M059J (cell line): ENCODE measurements at regions not wholly inside any gene's neighbourhood (a gene's known extent, or its start where the extent isn't known, plus 50 kb on each side); places are given as distances from the start of the nearest gene placed in this dataset.

ENCODE experiments used
- DNase-seq: peaks from one replicate; pipeline ENCODE4 v3.0.0-alpha.2; 2012; ENCODE audit warnings: low read depth

DNA sequence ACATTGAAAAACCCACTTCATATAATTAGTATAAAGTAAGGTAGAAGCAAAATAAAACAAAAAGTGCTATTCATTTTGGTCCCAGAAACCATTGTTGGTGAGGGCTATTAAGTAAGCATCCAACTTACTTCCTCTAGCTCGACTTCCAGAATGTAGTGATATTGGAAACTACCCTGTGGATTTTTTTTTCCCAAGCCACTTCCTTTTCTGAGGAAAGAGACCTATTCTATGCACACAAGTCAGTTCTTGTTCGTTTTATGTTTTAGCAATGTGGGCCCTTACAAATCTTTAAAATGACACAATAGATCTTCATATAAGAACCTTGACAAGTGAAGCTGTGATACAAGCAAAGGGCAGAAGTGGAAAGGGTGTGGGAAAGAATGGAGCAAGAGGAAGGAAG lies 402.0 kb upstream of the TBL1XR1 start:
- no peak for DNase-seq

DNA sequence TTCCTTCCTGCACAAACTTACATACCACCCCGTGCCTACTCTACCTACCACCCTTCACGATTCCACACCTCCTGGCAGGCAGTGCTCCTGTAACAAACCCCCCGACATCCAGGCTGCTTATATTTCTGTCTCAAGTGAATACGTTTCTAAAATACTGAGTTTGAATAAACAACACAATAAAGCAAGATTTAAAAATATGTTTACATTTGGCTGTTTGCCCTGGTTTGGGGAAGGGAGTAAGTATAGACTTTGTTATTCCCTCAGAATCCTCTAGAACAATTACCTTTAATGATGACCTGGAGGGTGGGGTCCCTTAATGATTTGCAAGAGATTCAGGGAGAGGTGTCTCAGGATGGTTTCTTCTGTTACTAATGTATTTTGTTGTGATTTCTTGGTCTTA lies 402.6 kb upstream of the TBL1XR1 start:
- no peak for DNase-seq

DNA sequence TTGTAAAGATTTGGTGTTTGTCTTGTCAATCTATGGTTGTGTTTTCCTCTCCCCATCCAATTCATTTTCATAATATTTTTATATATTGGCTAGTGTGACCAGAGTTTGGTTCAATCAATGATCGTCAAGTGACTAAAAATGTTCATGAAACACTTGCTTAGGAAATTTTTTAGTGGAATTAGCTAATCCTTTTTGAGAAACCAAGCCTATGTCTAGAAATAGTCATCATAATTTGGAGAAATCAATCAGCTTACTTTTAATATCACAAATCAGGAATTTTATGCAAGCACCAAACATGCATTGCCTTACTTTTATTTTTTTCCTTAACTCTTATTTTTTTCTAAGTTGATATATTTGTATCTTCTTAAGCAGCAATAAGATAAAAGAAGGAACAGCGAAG lies 403.1 kb upstream of the TBL1XR1 start:
- DNase-seq, result no peak

DNA sequence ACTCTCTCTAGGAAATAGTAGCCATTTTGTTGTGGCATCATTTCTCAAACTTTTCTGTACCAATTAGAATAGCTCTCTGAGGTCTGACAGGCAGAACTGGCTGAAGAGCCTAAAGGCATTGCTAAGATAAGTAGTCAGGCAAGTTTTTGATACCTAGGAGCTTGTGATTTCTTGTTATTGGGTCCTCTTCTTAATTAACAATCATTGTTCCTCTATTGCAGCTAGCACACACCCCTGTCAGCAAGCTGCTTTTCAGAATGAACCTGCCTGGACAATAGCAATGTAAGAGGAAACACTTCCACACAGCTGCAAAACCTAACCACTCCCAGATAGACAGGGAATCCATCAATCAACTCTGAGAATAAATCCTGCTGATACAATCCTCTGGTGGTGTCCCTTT lies 403.9 kb upstream of the TBL1XR1 start:
- no peak for DNase-seq

DNA sequence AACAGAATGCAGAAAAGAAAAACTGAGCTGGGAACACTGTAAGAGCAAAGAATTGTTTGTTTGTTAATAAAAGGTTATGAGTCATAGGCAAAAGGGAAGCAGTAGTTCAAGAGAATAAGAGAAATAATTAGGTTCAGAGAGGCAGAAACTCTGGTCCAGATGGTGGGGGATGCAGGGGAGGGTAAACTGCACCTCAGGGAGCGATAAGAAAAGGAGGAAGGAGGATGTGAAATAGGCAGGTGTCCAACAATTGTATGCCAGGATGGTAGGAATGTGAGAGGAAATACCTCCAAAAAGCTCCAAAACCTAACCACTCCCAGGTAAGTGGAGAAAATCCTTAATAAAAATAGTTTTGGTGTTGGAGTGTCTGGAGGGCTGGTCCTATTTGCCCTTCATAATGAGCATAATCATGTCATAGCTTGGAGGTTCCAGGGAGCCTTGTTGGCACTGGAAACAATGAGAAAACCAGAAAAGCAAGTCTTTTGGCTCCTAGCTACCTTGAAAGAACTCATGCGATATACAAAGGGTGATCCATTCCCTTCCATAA lies 405.4 kb upstream of the TBL1XR1 start:
- peak; percentile 68 for DNase-seq

DNA sequence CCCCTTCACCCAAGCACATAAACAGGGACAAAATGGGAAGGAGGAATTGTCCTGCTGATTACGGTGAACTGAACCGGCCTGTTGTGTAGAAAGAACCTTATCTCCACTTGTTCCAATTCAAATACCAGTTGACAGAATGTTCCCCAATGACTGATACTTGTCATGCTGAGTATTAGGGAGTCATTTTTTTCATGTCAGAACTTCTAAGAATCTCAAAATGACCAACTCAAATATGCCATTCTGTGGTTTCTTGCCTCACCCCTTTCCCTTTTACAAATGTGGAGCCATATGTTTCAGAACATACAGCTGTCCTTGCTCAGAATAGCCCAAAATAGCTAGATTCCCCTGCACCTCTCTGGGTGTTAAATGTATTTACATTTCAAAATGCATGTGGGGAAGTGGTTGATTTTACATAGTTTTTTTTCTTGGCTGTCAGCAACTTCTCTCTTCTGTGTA lies 405.9 kb upstream of the TBL1XR1 start:
- no peak for DNase-seq

DNA sequence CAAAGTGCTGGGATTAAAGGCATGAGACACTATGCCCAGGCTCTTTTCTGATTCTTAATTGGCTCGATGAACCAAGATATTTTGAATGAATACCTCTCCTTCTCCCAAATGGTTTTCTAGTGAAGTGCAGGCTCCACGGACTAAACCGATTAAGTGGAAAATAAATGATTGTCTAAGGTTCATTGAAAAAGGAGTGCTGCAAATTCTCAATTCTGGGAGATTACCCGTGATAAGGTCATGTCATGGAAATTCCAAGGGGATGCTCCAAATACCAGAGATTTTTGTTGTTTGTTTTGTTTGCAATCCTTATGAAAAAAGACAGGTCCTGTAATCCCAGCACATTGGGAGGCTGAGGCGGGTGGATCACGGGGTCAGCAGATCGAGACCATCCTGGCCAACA lies 406.9 kb upstream of the TBL1XR1 start:
- DNase-seq, result no peak

DNA sequence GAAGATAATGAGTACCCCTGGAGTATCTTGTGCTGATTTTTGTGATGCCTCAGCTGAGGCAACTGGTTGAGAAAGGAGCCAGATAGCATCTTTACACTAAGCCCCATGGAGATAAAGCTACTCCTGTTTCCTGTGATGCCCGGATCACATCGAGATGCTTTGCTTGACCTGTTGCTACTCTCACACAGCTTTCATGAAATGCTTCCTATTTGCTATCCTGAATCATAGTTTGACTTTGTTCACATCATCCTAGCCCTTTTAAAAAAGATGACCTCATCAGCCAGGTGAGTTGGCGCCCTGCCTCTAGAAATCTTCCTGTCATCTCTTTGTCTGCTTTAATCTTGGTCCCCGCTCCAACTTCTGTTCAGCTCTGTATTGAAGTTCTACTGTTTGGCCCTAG lies 409.6 kb upstream of the TBL1XR1 start:
- DNase-seq, result no peak

DNA sequence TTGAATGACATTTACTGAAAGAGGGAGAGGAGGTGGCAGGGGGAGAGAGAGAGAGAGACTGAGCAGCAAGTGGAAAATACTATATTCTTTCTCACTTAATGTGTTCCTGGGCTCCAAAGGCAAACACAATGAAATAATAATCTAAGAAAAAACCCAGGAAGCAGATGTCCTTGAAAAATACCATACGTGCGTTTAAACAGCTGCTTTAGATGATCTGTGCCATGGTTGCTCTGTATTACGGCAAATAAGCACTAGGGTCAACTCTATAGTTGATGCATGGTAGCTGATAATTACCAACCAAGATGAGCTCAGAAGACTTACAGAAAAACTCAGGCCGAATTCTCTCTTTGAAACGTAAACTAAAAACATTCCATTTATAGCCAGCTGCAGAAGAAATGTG lies 410.3 kb upstream of the TBL1XR1 start:
- no peak for DNase-seq

DNA sequence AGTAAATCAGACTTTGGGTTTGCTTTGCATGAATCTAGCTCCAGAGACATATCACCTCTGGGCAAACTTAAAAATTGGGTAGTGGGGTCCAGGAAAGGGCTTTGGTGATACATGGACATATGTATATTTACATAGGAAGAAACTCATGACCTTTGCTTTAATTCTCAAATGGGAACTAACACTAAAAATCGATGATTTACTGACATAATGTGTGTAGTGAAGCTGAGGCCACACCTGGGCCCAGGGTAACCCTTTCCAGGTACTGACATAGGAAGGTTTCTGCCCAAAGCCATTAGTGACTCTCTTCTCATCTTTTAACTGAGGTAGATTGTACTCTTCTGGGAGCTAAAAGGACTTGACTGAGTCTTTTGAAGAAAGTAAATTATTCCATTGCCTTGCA lies 411.2 kb upstream of the TBL1XR1 start:
- no peak for DNase-seq

DNA sequence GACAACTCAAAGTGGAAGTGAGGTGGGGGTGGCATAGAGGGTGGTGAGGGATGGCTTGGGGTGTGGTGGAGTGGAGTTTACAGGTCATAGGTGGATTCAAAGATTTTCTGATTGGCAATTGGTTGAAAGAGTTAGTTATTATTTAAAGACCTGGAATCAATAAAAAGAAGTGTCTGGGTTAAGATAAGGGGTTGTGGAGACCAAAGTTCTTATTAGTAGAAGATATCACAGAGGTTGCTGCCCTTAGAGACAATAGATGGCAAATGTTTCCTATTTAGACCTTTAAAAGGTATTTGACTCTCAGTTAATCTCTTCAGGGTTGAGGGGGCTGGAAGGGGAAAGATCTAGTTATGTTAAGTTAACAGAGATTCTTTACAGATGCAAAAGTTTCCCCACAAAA lies 412.3 kb upstream of the TBL1XR1 start:
- no peak for DNase-seq

DNA sequence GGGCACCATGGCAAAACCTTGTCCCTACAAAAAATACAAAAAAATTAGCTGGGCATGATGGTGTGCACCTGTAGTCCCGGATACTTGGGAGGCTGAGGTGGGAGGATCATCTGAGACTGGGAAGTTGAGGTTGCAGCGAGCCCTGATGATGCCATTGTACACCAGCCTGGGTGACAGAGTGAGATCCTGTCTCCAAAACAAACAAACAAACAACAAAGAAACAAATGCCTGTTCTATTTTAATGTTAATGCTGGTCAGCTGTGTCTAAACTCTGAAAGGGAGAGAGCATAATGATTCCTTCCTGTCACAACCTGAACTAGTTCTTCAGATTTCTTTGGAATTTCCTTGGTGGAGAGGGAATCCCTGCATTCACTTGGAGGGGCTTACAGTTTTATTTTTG lies 413.0 kb upstream of the TBL1XR1 start:
- DNase-seq, result no peak

DNA sequence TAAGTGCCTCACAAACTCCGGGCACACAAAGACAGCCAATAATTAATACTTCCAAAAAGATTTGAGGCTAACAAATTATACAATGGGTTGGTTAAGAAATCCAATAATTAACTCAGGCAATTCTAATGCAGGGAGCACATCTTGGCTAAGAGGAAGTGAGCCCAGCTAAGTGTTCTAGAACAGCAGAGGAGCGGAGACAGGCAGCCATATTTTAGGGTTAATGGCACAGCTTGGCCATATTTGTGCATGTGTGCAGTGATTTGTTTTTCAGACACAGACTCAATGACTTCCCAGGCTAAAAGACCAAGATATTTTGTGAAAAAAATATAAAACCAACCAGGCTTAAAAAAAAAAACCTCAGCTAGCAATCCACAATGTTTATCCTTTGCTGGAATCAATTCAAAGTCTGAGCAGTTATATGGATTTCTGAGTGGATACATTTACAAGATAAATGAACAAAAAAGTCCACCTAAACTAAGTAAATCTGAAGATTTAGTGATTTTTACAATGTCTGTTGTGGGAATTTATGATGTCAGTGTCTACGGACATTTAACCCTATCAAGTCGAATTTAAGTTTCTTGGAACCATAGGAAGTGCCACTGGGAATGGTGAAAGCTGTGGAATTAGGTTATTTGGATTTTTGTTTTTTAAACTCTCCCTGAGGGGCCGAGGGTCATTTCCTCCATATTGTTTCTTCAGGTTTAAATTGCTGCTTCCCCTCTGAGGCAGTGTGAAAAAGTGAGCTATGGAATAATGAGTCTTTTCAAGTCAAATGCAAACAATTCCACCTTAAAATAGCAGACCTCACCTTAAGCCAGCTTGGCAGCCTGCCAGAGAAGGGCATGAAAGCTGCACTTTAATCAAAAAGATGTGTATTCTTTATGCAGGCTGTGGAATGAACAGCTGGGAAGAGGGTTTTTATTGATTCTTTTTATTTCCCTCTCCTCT lies 413.7 kb upstream of the TBL1XR1 start:
- DNase-seq, result peak; percentile 54

DNA sequence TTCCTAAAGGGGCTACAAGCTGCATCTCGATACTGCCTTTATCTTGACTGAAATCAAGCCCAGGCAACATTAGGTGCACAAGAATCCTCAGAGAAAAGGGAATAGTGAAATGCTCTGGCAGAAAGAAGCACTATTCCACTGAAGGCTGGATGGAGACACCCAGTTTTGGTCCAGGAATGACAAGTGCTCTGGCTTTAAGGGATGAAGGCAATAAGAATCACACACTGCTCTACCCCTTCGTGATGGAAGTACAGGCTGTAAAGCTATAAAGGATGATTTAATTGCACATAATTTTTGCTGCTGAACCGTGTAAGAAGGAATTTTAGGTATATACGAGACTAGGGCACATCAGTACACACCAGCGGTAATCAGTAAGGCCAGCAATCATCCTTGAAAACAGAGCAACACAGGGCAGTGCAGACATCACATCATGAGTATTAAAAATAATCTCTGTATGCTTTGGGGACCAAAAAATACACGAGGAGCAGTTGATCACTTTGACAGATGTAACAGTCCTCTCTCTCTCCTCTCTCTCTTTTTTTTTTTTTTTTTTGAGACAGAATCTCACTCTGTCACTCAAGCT lies 414.6 kb upstream of the TBL1XR1 start:
- DNase-seq, result no peak

DNA sequence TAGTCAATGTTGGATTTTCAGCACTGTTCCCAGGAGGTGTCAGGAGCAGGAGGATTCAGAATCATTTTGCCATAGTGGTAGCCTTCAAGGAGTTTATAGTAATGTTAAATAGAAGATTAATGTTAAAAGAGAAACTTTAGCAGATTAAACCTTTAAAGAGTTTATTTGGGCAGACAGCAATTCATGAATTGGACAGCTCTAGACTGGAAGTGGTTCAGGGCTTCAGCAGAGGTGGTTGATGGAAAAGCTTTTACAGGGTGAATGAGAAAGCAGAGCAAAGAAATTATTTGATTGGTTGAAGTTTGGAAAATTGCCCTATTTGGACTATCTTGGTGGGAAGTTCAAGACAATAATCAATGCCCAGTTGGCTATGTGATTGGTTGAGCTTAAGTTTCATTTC lies 416.6 kb upstream of the TBL1XR1 start:
- DNase-seq, result no peak

DNA sequence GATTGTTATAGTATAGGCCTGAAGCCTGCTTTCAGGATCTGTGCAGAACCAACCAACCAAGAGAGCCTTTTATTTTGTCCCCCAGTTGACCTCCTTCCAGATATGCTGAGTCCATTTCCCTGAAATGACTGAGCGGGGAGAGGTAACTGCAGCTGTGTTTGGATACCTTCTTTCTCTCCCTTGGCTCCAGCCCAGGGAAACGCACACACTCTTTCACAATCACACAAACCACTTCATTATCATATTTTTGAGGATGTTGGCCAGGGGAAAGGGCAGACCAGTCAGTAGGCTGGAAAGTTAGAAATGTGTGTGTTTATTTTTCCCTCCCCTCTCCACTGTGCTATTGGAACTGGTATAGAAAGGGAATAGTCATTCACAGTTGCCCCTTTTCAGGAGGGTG lies 417.7 kb upstream of the TBL1XR1 start:
- DNase-seq, result peak; percentile 95

DNA sequence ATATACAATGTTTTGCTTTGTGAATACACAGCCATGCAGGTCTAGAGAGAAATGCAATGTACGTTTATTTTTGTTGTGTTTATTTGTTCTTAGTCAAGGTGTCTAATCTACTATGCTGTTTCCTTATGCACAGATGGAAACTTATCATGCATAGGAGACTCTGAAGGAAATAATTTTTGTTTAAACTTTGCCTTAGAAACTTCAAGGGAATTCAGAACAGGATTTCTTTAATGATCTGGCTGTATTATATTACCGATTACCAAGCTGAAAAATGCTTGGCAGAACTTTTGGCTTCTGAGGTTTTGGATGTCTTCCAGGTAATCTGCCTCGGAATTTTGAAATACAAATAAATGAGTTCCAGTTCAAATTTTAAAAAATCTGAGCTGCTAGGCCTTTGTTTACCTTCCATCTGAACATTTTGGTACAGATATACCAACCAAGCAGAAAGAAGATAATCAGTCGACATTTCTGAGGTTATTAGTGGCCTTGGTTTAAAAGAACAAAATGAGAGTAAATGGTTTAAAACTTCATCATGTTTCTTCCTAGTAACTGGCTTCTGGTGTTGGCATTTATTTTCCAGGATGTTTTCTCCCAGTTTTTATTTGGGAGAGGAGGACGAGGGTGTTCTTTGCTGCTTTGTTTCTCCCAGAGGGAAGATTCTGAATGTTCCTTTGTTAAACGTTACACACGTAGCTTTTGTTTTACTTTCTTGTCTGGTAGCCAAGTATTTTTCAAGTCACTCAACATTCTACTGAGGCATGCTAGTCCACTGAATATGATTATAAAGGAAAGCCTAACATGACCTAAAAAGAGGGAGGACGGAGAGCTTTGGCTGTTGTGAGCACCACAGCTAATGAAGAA lies 421.8 kb upstream of the TBL1XR1 start:
- peak; percentile 75 for DNase-seq

DNA sequence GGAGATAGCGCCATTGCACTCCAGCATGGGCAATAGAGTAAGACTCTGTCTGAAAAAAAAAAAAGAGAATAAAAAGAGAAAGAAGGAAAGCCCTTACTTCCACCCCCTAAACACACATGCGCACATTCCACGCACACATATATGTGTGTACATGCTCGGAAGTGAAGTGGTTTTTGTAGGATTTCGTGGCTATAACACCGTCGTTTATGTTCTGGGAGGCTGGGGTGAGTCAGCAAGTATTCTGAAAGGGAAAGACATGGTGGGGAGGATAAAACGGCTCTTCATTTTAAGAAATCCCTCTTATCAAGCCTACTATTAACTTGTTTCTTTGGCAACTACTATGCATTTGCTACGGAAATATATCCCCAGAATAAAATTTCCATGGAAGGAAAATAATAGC lies 422.8 kb upstream of the TBL1XR1 start:
- DNase-seq, result no peak

DNA sequence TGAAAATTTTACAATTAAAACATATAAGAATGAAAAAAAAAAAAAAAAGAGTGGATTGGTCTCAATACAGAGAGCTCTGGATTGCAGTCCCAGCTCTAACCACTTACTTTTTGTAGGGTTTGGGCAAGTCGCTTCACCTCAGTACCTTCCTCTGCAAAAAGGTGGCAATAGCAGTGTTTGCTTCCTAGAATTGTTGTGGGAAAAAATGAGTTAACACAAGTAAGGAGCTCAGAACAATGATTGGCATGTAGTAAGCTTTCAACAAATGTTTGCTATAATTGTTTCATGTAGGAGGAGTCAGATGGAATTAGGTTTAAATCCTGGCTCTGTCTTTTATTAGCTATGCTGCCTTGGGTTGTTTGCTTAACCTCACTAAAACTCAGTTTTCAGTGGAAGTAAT lies 425.2 kb upstream of the TBL1XR1 start:
- DNase-seq, result peak; percentile 32

DNA sequence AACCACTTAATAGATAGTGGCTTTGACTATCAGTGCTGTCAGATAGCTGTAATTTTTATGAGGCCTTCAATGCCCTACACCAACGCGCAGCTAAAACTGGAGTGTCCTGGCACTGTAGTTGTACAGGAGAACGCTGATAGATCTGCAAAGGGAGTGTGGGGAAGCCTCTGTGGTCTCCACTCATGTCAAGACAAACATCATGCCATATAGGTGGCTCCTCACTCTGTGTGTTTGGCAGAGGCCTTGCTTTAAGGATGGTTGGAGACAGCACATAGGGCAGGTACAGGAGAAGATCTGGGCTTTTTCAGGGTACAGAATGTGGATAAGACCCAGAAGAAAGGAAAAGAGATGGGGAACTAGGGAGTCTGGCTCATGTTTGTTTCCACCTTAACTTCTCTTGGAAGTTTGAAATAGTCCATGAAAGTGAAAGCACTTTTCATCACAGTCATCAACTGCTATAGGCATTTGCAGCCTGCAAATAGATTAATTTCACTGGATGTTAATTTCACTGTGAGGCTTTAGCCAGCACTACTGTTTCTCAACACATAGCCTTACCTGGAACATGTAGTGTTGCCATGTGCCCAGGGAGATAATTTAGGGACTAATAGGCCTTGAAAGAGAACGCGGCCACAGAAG lies 425.8 kb upstream of the TBL1XR1 start:
- DNase-seq, result no peak
